ENCODE measurements at regions not wholly inside any gene's neighbourhood (a gene's known extent, or its start where the extent isn't known, plus 50 kb on each side); places are given as distances from the start of the nearest gene placed in this dataset.
"Not testable (repeated sequence)": the region's sequence is repeated elsewhere in the genome, so short reads cannot be mapped to it uniquely, and the experiment has no call there.

DNA sequence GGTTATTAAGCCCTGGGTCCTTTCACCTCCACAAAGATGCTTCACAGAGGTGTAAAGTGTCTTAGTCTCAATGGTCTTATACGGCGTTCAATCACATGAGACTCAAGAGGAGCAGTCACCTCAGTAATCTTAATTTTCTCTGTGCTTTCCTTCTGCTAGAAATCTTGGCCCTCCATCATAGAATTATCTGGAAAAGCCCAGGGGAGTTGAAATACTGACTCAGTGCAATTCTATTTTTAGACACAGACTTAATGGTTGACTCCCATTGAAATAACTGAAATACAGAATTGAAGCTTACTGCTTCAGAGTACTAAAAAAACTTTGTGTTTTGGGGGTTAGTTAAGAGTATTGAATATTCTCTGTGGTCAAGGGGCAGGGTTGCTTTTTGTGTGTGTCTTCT lies 94.5 kb upstream of the IL15 start:
- DNase-seq (ENCODE audit: insufficient read length, low spot score) (no peak), FAIRE-seq (no peak)
- TF ChIP-seq, protein P1, sequence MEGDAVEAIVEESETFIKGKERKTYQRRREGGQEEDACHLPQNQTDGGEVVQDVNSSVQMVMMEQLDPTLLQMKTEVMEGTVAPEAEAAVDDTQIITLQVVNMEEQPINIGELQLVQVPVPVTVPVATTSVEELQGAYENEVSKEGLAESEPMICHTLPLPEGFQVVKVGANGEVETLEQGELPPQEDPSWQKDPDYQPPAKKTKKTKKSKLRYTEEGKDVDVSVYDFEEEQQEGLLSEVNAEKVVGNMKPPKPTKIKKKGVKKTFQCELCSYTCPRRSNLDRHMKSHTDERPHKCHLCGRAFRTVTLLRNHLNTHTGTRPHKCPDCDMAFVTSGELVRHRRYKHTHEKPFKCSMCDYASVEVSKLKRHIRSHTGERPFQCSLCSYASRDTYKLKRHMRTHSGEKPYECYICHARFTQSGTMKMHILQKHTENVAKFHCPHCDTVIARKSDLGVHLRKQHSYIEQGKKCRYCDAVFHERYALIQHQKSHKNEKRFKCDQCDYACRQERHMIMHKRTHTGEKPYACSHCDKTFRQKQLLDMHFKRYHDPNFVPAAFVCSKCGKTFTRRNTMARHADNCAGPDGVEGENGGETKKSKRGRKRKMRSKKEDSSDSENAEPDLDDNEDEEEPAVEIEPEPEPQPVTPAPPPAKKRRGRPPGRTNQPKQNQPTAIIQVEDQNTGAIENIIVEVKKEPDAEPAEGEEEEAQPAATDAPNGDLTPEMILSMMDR (IDR thresholded peaks at IDR 0.05; ENCODE audit: insufficient read depth, missing control alignments) = no peak

DNA sequence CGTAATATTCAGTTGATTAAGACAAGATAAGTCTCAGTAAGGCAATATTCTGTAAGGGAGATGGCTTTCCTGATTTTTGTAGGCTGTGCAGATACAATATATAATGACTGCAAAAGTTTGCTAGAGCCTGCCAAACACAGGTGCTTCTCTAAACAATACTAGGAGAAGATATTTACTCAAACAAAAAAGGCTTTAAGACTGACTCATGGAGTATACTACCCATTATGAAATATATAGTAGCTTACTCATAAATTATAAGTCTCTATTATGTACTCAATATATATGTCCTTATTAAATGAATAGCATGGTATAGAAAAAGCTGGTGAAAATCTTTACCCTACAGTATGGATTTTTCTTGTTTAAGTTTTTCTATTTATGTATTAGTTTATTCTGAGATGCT lies 93.2 kb upstream of the IL15 start:
- no peak for FAIRE-seq
- no peak for DNase-seq (ENCODE audit: insufficient read length, low spot score)
- TF ChIP-seq, protein P1 (IDR thresholded peaks at IDR 0.05; ENCODE audit: insufficient read depth, missing control alignments) = no peak

DNA sequence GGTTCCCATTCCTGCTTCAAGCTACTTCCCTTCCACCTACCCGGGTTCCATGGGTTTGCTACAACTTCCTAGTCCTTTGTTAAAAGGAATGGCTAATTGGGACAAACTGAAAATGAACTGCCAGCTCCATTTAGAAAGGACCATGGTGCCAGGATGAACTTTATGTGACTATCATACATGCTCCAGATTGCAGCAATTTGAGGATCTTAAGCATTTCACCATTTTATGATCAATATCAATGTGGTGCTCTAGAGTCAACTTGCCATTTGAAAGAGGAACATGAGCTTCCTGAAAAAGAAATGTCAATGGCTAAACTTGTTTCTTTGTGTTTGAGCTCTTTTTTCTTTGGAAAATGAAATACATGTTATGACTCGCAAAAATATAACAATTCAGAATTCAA lies 92.7 kb upstream of the IL15 start:
- TF ChIP-seq, protein P1 (IDR thresholded peaks at IDR 0.05; ENCODE audit: insufficient read depth, missing control alignments) = no peak
- no peak for DNase-seq (ENCODE audit: insufficient read length, low spot score)

DNA sequence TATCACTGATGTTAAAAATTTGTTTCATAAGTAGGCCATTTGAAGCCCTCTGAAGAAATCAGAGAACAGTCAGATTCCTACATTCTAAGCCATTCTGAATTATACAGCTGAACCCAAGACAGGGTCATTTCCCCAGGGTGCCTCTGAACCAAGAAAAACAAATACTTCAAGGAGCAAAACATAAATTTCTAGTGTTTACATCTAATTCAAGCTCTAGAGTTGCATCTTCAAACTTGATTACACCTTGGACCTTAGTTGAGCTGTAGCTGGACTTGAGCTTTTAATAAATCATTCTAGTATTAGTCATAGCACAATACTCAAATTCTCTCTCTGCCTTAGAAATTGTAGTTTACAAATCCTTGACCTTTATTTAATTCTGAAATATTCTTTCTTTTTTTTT lies 87.6 kb upstream of the IL15 start:
- DNase-seq (ENCODE audit: insufficient read length, low spot score) = no peak
- TF ChIP-seq, protein P1 (IDR thresholded peaks at IDR 0.05; ENCODE audit: insufficient read depth, missing control alignments) = no peak
- no peak for FAIRE-seq

More for the DNA sequence above, 92.7 kb upstream of the IL15 start:
- no peak for FAIRE-seq

DNA sequence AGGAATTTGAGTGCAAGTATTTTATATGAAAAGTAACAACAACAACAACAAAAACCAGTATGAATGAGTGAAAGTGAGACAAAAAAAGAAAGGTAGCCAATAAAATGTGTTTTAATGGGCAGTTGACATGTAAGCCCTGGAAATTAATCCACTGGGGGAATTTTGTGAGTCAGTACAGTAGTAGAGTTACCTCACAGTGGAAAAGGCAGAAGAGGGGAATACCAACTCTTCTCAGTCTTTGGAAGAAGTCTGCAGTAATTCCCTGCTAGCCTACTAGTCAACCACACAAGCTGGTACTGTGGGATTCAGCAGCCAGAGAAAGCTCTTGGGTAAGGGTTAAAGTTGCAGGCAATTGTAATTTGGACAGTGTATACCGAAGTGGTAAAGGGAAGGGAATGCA lies 76.3 kb upstream of the IL15 start:
- no peak for FAIRE-seq
- TF ChIP-seq, protein P1 (IDR thresholded peaks at IDR 0.05; ENCODE audit: insufficient read depth, missing control alignments) = no peak

DNA sequence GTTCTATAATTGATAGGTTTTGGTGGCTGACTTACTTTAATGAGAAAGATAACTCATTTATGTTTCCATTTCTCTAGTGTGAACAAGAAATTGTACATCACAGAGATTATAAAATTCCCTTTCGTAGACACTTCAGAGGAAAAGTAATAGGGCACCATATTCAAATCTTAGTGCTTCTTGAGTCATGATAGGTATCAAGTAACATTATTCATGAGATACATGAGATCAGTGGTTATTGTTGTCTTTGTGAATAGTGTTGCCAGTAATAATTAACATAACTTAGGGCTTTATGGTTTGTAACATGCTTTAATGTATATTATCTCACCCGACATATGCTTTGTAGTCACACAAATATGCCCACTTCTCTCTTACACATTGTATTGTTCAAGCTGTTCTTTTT lies 73.7 kb upstream of the IL15 start:
- TF ChIP-seq, protein P1 (IDR thresholded peaks at IDR 0.05; ENCODE audit: insufficient read depth, missing control alignments) = no peak
- DNase-seq (ENCODE audit: insufficient read length, low spot score) (no peak), FAIRE-seq (no peak)

More for the DNA sequence above, 76.3 kb upstream of the IL15 start:
- no peak for DNase-seq (ENCODE audit: insufficient read length, low spot score)

DNA sequence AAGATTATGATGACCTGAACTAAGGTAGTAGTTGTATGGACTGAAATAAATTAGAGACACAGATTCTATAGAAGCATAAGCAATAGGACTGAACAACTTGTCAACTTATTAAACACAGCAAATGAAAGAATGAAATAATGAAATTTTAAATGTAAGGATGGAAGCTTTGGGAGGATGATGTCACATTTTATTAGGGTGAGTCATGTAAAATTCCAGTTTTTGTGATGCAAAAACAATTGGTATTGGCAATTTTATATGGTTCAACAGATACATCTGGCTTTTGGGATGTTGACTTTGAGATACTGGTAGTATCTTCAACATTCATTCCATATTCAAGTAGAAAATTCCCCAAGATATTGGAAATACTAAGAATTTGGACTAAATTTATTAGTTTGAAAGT lies 72.7 kb upstream of the IL15 start:
- FAIRE-seq = no peak
- no peak for DNase-seq (ENCODE audit: insufficient read length, low spot score)
- TF ChIP-seq, protein P1 (IDR thresholded peaks at IDR 0.05; ENCODE audit: insufficient read depth, missing control alignments) = no peak

DNA sequence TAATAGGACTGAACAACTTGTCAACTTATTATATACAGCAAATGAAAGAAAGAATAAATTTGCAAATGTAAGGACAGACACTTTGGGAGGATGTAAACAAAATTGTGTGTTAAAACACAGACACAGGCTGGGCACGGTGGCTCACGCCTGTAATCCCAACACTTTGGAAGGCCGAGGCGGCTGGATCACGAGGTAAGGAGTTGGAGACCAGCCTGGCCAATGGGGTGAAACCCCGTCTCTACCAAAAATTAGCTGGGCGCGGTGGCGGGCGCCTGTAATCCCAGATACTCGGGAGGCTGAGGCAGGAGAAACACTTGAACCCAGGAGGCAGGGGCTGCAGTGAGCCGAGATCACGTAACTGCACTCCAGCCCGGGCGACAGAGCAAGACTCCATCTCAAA lies 71.4 kb upstream of the IL15 start:
- DNase-seq (ENCODE audit: insufficient read length, low spot score); FAIRE-seq: not testable (repeated sequence)
